ENCODE measurements at regions not wholly inside any gene's neighbourhood (a gene's known extent, or its start where the extent isn't known, plus 50 kb on each side); places are given as distances from the start of the nearest gene placed in this dataset.
"Not testable (repeated sequence)": the region's sequence is repeated elsewhere in the genome, so short reads cannot be mapped to it uniquely, and the experiment has no call there.

DNA sequence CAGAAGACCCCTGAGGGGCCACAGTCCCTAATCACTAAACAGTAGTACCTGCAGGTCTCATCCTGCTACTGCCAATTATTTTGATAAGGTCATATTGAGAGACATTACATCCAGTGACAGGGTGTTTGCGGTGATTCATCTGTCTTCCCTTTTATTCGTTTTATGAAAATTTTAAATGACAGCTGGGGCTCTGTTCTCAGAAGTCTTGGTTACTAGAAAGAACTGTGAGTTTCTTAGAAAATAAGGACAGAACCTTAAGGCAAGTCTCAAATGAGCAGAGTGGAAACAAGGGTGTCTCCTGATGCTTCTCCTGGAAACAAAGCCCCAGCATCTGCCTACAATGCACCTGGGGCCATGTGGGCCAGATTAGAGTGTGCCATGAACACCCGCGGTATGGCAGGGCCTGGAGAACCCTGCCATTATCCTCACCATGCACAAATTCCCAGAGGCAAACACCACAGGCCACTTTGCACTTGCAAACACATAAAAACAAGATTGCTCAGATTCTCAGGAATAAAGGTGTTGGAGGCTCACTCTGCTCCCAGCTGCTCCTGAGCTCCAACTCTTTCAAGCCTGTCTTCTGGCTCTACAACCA lies 66.3 kb upstream of the IQSEC1 start:
- TF ChIP-seq, protein P1, sequence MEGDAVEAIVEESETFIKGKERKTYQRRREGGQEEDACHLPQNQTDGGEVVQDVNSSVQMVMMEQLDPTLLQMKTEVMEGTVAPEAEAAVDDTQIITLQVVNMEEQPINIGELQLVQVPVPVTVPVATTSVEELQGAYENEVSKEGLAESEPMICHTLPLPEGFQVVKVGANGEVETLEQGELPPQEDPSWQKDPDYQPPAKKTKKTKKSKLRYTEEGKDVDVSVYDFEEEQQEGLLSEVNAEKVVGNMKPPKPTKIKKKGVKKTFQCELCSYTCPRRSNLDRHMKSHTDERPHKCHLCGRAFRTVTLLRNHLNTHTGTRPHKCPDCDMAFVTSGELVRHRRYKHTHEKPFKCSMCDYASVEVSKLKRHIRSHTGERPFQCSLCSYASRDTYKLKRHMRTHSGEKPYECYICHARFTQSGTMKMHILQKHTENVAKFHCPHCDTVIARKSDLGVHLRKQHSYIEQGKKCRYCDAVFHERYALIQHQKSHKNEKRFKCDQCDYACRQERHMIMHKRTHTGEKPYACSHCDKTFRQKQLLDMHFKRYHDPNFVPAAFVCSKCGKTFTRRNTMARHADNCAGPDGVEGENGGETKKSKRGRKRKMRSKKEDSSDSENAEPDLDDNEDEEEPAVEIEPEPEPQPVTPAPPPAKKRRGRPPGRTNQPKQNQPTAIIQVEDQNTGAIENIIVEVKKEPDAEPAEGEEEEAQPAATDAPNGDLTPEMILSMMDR (IDR thresholded peaks at IDR 0.05; ENCODE audit: extremely low read depth, insufficient read depth, missing control alignments): no peak
- in situ Hi-C loops (cut with MboI; ENCODE audit: low pct_unique_long_range_greater_than_20kb, low sequenced_read_pairs, unreplicated experiment): no loop called here
- no peak for DNase-seq (ENCODE audit: low spot score)

DNA sequence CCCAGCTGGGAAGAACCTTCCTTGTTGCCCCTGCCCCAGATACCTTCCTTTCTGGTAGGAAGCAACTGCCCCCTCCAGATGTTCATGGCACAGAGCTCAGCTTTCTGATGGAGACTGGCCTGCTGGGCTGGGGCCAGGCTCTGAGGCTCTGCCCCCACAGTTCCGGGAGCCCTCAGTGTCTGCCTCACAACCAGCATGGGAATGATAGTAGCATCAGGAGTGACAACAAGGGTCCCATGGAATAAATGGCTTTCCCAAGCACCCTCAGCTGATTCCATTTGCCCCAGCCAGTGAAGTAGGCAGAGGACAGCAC lies 65.6 kb upstream of the IQSEC1 start:
- TF ChIP-seq, protein P1 (IDR thresholded peaks at IDR 0.05; ENCODE audit: extremely low read depth, insufficient read depth, missing control alignments): no peak
- in situ Hi-C loops (cut with MboI; ENCODE audit: low pct_unique_long_range_greater_than_20kb, low sequenced_read_pairs, unreplicated experiment): no loop called here
- DNase-seq (ENCODE audit: low spot score): no peak

DNA sequence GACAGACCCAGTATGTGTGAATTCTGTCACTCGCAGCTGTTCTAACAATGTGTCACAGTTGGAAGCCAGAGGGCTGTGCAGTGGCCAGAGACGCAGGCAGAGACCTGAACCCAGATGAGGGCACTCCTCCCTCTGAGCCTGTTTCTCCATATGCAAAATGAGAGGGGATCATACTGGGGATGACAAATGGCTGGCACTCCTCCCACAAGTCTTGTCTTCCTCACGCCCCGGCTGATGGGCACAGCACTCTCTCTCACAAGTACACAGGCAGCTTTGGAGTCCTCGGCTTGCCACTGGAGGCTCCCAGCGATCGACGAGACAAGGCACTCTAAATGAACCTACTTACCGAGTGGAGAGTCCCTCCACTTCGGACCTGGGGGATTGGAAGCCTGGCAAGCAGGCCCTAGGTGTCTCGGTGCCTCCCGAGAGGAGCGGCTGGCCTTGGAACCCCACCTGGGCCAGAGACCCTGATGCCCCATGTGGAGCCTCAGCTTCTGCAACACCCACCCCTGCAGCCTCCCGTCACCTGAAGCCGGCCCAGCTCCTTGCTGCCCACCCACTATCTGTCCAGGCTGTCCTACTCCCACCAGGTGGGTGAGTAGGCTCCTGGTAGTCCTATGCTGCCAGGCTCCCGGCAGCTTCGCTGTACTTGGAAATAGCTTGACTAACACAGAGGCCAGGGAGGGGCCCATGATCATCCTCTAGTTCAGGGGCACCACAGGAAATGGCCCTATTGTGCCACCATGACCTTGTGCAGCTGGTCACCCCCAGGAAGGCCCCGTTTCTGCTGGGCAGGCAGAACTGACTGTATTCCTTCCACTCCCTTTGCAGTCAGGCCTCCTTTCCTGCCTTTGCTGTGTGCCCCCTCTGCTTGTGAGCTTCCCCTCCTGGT lies 65.0 kb upstream of the IQSEC1 start:
- TF ChIP-seq, protein P1 (IDR thresholded peaks at IDR 0.05; ENCODE audit: extremely low read depth, insufficient read depth, missing control alignments): no peak
- in situ Hi-C loops (cut with MboI; ENCODE audit: low pct_unique_long_range_greater_than_20kb, low sequenced_read_pairs, unreplicated experiment): no loop called here
- no peak for DNase-seq (ENCODE audit: low spot score)

DNA sequence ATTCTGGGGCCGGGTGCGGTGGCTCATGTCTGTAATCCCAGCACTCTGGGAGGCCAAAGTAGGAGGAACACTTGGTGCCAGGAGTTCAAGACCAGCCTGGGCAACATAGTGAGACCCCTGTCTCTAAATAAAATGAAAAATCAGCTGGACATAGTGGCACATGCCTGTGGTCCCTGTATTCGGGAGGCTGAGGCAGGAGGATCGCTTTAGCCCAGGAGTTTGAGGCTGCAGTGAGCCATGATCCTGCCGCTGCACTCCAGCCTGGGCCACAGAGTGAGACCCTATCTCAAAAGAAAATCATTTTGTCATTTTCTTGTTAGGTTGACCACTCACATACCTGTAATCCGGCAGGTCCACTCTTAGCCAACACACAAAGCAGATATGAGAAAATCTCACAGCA lies 63.6 kb upstream of the IQSEC1 start:
- DNase-seq (ENCODE audit: low spot score); in situ Hi-C loops (cut with MboI; ENCODE audit: low pct_unique_long_range_greater_than_20kb, low sequenced_read_pairs, unreplicated experiment): not testable (repeated sequence)

DNA sequence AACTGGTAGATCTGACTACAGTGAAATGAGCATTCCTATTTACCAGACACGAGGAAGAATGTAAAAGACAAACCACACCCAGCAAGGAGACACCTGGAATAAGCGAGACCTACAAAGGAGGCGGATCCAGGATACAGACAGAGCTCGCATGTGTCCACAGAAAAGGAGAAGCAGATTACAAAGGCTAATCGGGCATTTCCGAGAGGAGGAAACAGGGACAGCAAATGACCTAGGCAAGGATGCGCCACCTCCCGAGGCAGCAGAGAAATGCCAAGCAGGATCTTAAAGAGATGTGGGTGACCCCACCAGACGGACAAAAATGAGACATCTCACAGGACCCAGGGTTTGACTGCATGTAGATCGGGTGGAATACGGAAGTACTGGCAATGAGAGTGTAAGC lies 63.2 kb upstream of the IQSEC1 start:
- DNase-seq (ENCODE audit: low spot score): no peak
- in situ Hi-C loops (cut with MboI; ENCODE audit: low pct_unique_long_range_greater_than_20kb, low sequenced_read_pairs, unreplicated experiment): no loop called here
- TF ChIP-seq, protein P1 (IDR thresholded peaks at IDR 0.05; ENCODE audit: extremely low read depth, insufficient read depth, missing control alignments): no peak

DNA sequence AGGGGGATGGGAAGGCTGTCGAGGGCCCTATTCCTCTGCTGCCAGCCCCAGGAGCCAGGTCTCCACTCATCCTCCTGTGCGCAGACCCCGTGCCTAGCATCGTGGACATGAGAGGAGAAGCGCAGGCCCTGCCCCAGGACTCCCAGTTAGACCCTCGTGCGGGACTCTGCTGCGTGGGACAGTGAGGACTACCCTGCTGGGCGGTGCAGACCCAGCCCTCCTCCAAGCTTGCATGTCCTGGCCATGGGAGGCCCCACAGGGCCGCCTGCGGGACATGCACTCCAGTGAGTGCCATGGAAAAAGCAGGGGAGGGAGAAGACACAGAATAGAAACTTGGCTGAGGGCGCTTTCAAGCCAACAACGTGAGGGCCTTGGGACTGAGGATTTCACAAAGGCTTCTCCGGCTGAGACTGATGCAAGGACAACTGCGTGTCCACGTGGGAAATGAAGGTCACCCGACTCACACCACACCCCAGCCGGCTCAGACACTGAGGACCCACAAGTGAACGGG lies 62.6 kb upstream of the IQSEC1 start:
- in situ Hi-C loops (cut with MboI; ENCODE audit: low pct_unique_long_range_greater_than_20kb, low sequenced_read_pairs, unreplicated experiment): no loop called here
- TF ChIP-seq, protein P1 (IDR thresholded peaks at IDR 0.05; ENCODE audit: extremely low read depth, insufficient read depth, missing control alignments): no peak
- DNase-seq (ENCODE audit: low spot score): no peak

DNA sequence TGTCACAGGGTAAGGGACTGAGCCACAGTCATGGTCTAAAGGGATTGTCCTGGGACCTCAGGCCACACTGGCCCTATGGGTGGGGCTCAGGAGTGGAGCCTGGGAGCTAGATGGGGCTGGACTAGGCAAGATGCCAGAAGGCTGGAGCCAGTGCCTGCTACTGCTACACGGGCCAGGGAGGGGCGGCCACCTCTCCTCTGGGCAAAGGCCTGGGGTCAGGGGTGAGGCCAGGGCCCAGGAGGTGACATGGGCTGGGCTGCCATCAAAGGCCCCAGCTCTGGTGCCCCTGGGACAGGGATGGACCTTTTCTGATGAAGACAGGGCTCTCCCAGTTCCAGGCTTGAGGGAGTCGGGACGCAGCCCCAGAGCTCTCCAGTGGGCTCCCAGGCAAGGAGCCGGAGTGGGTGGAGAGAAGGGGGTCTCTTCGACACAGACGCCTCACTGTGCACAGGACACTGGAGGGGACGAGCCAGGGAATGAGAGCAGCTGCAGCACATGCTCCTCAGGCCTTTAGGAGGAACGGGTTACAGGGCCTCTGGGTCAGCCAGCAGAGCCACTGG lies 62.1 kb upstream of the IQSEC1 start:
- TF ChIP-seq, protein P1 (IDR thresholded peaks at IDR 0.05; ENCODE audit: extremely low read depth, insufficient read depth, missing control alignments): no peak
- no peak for DNase-seq (ENCODE audit: low spot score)
- in situ Hi-C loops (cut with MboI; ENCODE audit: low pct_unique_long_range_greater_than_20kb, low sequenced_read_pairs, unreplicated experiment): no loop called here
